Ishikawa (cell line): ENCODE measurements at regions not wholly inside any gene's neighbourhood (a gene's known extent, or its start where the extent isn't known, plus 50 kb on each side); places are given as distances from the start of the nearest gene placed in this dataset.

Experiments used
- CEBPB ChIP-seq: IDR thresholded peaks from 2 replicates; pipeline ENCODE4 v1.6.1; 2012
- CREB1 ChIP-seq: IDR thresholded peaks from 2 replicates; pipeline ENCODE4 v1.6.1; 2012; ENCODE audit warnings: low read depth
- EGR1 ChIP-seq: IDR thresholded peaks from 2 replicates; pipeline ENCODE4 v1.6.1; 2012
- EP300 ChIP-seq: IDR thresholded peaks from 2 replicates; pipeline ENCODE4 v1.6.1; 2012; ENCODE audit warnings: borderline replicate concordance
- FOXM1 ChIP-seq: IDR thresholded peaks from 2 replicates; pipeline ENCODE4 v1.6.1; 2012; ENCODE audit warnings: low read depth, borderline replicate concordance
- MAX ChIP-seq: IDR thresholded peaks from 2 replicates; pipeline ENCODE4 v1.6.1; 2012
- NFIC ChIP-seq: IDR thresholded peaks from 2 replicates; pipeline ENCODE4 v1.6.1; 2012
- RAD21 ChIP-seq: IDR thresholded peaks from 2 replicates; pipeline ENCODE4 v1.6.1; 2012; ENCODE audit warnings: low read depth
- REST ChIP-seq: IDR thresholded peaks from 2 replicates; pipeline ENCODE4 v1.6.1; 2012; ENCODE audit warnings: low read depth, mild to moderate bottlenecking
- TAF1 ChIP-seq: IDR thresholded peaks from 2 replicates; pipeline ENCODE4 v1.6.1; 2012; ENCODE audit warnings: low read depth, mild to moderate bottlenecking
- TCF12 ChIP-seq: IDR thresholded peaks from 2 replicates; pipeline ENCODE4 v1.6.1; 2012; ENCODE audit warnings: low read depth
- TEAD4 ChIP-seq: IDR thresholded peaks from 2 replicates; pipeline ENCODE4 v1.6.1; 2012
- YY1 ChIP-seq: IDR thresholded peaks from 2 replicates; pipeline ENCODE4 v1.6.1; 2012; ENCODE audit warnings: low read depth
- ZBTB7A ChIP-seq: IDR thresholded peaks from 2 replicates; pipeline ENCODE4 v1.6.1; 2012; ENCODE audit warnings: low read depth
- TF ChIP-seq, protein P1 (sequence below): IDR thresholded peaks from 2 replicates; pipeline ENCODE4 v1.6.1; 2012

DNA sequence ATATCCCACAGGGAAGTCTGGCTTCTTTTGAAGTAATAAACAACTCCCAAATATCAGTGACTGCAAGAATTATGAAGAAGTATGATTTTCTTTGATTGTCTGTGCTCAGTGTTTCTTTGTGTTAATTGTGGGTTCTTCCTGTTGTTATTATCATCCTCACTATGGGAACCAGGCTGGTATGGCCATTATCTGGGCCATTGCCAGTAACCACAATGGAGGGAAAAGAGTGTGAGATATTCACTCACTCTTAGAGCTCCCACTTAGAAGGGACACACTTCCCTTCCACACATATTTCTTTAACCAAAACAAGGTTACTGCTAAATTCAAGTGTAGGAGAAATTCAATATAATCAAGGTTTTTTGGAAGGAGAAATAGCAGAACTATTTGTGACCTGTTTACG is 503.7 kb downstream of the SLC6A15 start:
- TF ChIP-seq EGR1 (no peak), RAD21 (no peak), NFIC (no peak), TCF12 (no peak), CEBPB (no peak), FOXM1 (no peak), TEAD4 (no peak), YY1 (no peak), CREB1 (no peak), REST (no peak), TAF1 (no peak), ZBTB7A (no peak), MAX (no peak), EP300 (no peak)
- TF ChIP-seq, protein P1, sequence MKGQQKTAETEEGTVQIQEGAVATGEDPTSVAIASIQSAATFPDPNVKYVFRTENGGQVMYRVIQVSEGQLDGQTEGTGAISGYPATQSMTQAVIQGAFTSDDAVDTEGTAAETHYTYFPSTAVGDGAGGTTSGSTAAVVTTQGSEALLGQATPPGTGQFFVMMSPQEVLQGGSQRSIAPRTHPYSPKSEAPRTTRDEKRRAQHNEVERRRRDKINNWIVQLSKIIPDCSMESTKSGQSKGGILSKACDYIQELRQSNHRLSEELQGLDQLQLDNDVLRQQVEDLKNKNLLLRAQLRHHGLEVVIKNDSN = no peak

DNA sequence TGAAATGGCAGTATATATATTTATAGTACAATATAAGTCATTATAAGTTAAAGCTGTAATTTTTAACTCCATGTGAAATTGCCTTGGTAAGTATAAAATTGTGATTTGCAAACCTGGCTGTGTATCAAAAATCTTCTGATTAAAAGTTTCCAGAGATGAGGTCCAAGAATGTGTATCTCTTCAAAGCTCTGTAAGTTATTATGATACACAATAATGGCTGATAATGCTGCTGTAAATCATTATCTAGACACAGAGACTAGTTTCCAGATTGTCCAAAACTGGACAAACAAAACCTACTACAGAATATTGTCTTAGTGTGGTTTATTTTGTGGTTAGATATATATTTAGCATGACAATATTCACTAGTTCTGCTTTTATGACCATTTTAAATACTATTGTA is 514.8 kb downstream of the SLC6A15 start:
- TF ChIP-seq CREB1 (no peak), MAX (no peak), EGR1 (no peak), TEAD4 (no peak), REST (no peak)

- TF ChIP-seq TAF1 (no peak), FOXM1 (no peak), CREB1 (no peak), NFIC (no peak), TCF12 (no peak), TEAD4 (no peak), MAX (no peak), CEBPB (no peak)
Measured at GRCh38 chr12:84397263-84397662, 515.3 kb downstream of the SLC6A15 start.

- no peak for TF ChIP-seq TCF12
- no peak for TF ChIP-seq FOXM1
- no peak for TF ChIP-seq YY1
- TF ChIP-seq, protein P1 = no peak
- TF ChIP-seq TEAD4 = no peak
- TF ChIP-seq EGR1 = no peak
- no peak for TF ChIP-seq RAD21
Measured at GRCh38 chr12:84384384-84384783, 528.2 kb downstream of the SLC6A15 start.

GRCh38 chr12:84376320-84376719 is 536.3 kb downstream of the SLC6A15 start:
- TF ChIP-seq FOXM1 (no peak), EGR1 (no peak), REST (no peak), TAF1 (no peak), YY1 (no peak), MAX (no peak), CEBPB (no peak), TCF12 (no peak), EP300 (no peak), RAD21 (no peak), NFIC (no peak)
- TF ChIP-seq, protein P1 = no peak
